WTC11 (cell line): ENCODE measurements at regions not wholly inside any gene's neighbourhood (a gene's known extent, or its start where the extent isn't known, plus 50 kb on each side); places are given as distances from the start of the nearest gene placed in this dataset.

Experiments
- ATF2 ChIP-seq: sonication (generic); formaldehyde crosslinking; IDR thresholded peaks from 2 replicates; pipeline ENCODE4 v1.8.1; 2022; ENCODE audit warnings: low read depth, missing genetic modification reagents, borderline replicate concordance
- CREM ChIP-seq: sonication (generic); formaldehyde crosslinking; IDR thresholded peaks from 2 replicates; pipeline ENCODE4 v1.8.1; 2022; ENCODE audit warnings: mild to moderate bottlenecking, missing genetic modification reagents, moderate library complexity
- CTCF ChIP-seq: fragments of 200-600 bp; IDR thresholded peaks from 2 replicates; pipeline ENCODE4 v1.8.0; 2022; ENCODE audit warnings: antibody characterized with exemption

GRCh38 chr3:106047221-106047620 lies 178.4 kb upstream of the CBLB start:
- TF ChIP-seq CTCF (no peak), ATF2 (CRISPR knock-in tag) (no peak), CREM (CRISPR knock-in tag) (no peak)
